Lower lobe of right lung (tissue), 2 donors: ENCODE measurements at regions not wholly inside any gene's neighbourhood (a gene's known extent, or its start where the extent isn't known, plus 50 kb on each side); places are given as distances from the start of the nearest gene placed in this dataset.

Source experiments
- ATAC-seq, 2 donors: fragments of 200-7000 bp; cut with Tn5 transposase; one replicate each; pipeline ENCODE4 v1.9.1; 2020 to 2022; ENCODE audit warnings: mild to moderate bottlenecking in 2 of 2, moderate library complexity in 2 of 2
- DNase-seq: peaks from one replicate; pipeline ENCODE4 v3.0.0-alpha.2; 2020
- H3K27ac ChIP-seq: fragments of 200-600 bp; one replicate; pipeline ENCODE4 v1.8.0; 2022
- H3K27me3 ChIP-seq: fragments of 200-600 bp; one replicate; pipeline ENCODE4 v1.8.0; 2022; ENCODE audit warnings: low read depth
- H3K36me3 ChIP-seq: fragments of 200-600 bp; one replicate; pipeline ENCODE4 v1.8.0; 2022; ENCODE audit warnings: mild to moderate bottlenecking
- H3K4me1 ChIP-seq: fragments of 200-600 bp; one replicate; pipeline ENCODE4 v1.8.0; 2022
- H3K4me3 ChIP-seq: fragments of 200-600 bp; one replicate; pipeline ENCODE4 v1.8.0; 2022; ENCODE audit warnings: mild to moderate bottlenecking
- H3K9me3 ChIP-seq: fragments of 200-600 bp; one replicate; pipeline ENCODE4 v1.8.0; 2022
- intact Hi-C: fragments of 100-400 bp; cut with DNase I; formaldehyde crosslinking; loops from one replicate; pipeline ENCODE4 v1.11.0; 2022
- TF ChIP-seq, protein P1 (sequence below): fragments of 200-600 bp; IDR thresholded peaks from one replicate; pipeline ENCODE4 v1.8.0; 2022; ENCODE audit warnings: antibody characterized with exemption, mild to moderate bottlenecking
- donor health status: DM: no; HTN: yes; CAD: no; lungs with severe emphysema.

DNA sequence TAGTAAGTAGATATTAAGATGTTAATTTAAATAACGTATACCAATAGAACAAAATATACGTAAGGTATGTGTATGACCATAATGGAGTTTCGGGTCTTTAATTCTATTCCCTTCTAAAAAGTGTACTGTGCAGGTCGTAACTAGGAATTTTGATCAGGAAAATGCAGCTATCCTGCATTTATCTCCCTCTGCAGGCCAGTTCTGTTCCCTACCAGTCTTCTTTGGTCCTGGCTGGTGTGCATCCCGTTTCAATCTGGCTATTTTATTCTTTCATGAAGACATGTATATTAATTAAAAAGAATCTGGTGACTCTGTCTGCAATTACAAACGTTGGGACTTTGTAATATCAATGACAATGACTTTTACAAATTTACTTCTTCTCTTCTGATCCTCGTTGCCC lies 534.1 kb upstream of the AADAT start:
- Histone ChIP-seq H3K36me3 (no peaks in the 10 kb centered on the region), H3K9me3 (no peaks in the 10 kb centered on the region), H3K4me3 (no peak overlapping the region), H3K4me1 (no peaks in the 10 kb centered on the region), H3K27ac (no peak overlapping the region), H3K27me3 (no peaks in the 10 kb centered on the region)
- DNase-seq: no peak
- ATAC-seq: no peak
- TF ChIP-seq, protein P1, sequence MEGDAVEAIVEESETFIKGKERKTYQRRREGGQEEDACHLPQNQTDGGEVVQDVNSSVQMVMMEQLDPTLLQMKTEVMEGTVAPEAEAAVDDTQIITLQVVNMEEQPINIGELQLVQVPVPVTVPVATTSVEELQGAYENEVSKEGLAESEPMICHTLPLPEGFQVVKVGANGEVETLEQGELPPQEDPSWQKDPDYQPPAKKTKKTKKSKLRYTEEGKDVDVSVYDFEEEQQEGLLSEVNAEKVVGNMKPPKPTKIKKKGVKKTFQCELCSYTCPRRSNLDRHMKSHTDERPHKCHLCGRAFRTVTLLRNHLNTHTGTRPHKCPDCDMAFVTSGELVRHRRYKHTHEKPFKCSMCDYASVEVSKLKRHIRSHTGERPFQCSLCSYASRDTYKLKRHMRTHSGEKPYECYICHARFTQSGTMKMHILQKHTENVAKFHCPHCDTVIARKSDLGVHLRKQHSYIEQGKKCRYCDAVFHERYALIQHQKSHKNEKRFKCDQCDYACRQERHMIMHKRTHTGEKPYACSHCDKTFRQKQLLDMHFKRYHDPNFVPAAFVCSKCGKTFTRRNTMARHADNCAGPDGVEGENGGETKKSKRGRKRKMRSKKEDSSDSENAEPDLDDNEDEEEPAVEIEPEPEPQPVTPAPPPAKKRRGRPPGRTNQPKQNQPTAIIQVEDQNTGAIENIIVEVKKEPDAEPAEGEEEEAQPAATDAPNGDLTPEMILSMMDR: no peak
- intact Hi-C loops: no loop called here

DNA sequence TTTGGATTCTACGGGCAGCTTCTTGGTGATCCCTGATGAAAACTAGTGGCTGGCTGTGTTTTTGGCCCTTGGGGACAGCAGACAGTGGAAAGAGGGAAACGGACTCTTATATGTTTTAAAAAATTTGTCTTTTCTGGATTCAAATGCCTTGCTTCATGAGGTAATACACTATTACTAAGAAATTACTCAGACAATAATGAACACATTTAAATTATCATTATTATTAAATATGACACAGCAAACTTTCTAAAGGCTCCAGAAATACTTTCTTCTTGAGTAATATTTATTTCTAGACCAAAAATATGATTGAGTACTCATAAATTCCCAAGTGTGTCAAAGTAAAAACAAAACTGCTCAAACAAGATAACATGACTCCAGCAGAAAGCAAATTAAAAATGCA lies 520.7 kb upstream of the AADAT start:
- no peak overlapping the region for H3K27ac ChIP-seq
- H3K9me3 ChIP-seq: no peaks in the 10 kb centered on the region
- TF ChIP-seq, protein P1: no peak
- no peak overlapping the region for H3K4me3 ChIP-seq
- intact Hi-C loops: no loop called here
- no peaks in the 10 kb centered on the region for H3K4me1 ChIP-seq
- no peaks in the 10 kb centered on the region for H3K36me3 ChIP-seq
- H3K27me3 ChIP-seq: no peaks in the 10 kb centered on the region
- ATAC-seq: no peak
- no peak for DNase-seq

DNA sequence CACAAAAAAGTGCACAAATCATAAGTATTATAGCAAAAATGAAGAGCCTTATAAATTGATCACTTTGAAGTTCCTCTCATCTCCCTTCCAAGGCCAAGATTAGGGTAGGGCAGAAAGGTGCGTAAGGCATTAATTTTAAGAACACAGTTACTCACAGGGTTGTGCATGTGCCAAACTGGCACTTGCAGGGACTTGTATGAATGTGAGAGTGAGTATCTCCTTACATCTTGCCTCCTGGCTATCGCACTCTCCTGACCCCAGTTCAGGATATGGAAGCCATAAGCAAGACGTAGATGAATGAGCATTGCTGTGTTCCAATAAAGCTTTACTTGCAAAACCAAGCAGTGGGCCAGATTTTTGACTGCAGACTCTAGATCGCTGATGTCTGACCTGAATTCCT lies 510.1 kb upstream of the AADAT start:
- Histone ChIP-seq H3K9me3 (no peaks in the 10 kb centered on the region), H3K4me3 (no peak overlapping the region), H3K27ac (no peak overlapping the region), H3K27me3 (no peaks in the 10 kb centered on the region), H3K36me3 (no peaks in the 10 kb centered on the region), H3K4me1 (no peaks in the 10 kb centered on the region)
- TF ChIP-seq, protein P1: no peak
- ATAC-seq (no peak), DNase-seq (no peak)
- intact Hi-C loops: no loop called here

DNA sequence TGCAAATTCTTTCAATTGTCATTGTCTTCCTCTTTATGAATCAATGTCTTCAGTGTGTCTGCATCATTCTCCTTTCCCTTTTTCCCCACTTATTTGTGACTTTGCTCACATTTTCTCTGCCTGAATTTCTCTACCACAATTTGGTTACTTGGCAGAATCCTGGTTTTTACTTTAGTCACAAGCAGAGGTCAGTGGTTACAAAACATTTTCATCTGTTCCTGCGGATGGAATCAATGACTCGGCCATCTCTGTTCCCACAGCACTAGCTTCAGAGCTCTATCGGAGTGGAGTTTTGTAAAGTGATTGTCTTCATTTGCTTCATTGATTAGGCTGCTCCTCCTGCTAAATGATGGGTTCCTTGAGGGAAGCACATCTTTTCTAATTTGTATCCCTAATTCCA lies 501.3 kb upstream of the AADAT start:
- H3K27me3 ChIP-seq: no peaks in the 10 kb centered on the region
- H3K4me3 ChIP-seq: no peak overlapping the region
- ATAC-seq (no peak), DNase-seq (no peak)
- TF ChIP-seq, protein P1: no peak
- H3K4me1 ChIP-seq: no peaks in the 10 kb centered on the region
- intact Hi-C loops: no loop called here
- H3K36me3 ChIP-seq: no peaks in the 10 kb centered on the region
- no peak overlapping the region for H3K27ac ChIP-seq
- no peaks in the 10 kb centered on the region for H3K9me3 ChIP-seq

DNA sequence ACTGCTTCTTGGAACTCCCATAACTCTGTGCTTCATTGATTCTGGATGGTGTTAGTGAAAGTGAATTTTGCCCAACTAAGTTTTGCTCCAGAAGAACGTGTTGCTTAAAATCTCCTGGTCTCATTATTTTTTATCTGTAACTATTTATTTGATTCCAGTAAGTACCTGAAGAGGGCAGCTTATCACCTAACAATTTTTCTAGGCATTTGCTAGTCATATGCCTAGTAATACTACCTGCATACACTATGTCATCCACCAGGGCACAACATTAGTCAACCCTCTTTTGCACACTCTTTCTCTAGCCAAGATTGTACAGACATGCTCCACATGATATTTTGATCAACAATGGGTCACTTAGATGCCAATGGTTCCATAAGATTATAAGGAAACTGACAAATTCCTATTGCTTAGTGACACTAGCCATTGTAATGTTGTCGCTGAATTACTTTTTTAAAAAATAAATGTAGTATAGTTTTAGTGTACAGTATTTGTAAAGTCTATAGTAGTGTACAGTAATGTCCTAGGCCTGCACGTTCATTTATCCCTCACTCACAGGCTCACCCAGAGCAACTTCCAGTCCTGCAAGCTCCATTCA lies 499.9 kb upstream of the AADAT start:
- Histone ChIP-seq H3K4me3 (no peak overlapping the region), H3K4me1 (no peaks in the 10 kb centered on the region), H3K27me3 (no peaks in the 10 kb centered on the region), H3K36me3 (no peaks in the 10 kb centered on the region), H3K9me3 (no peaks in the 10 kb centered on the region), H3K27ac (no peak overlapping the region)
- DNase-seq (no peak), ATAC-seq (no peak)
- TF ChIP-seq, protein P1: no peak
- intact Hi-C loops: no loop called here

DNA sequence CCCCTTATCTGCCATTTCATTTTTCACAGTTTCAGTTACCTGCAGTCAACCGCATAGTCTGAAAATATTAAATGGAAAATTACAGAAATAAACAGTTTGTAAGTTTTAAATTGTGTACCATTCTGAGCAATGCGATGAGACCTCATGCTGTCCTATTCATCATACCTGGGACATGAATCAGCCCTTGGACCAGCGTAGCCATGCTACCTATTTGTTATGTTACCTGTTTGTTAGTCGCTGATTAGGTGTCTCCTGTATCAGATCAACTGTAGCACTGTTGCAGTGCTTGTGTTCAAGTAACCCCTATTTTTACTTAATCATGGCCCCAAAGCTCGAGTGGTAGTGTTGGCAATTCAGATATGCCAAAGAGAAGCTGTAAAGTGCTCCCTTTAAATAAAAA lies 492.2 kb upstream of the AADAT start:
- Histone ChIP-seq H3K27me3 (no peaks in the 10 kb centered on the region), H3K36me3 (no peaks in the 10 kb centered on the region), H3K4me3 (no peak overlapping the region), H3K27ac (no peak overlapping the region), H3K9me3 (no peaks in the 10 kb centered on the region), H3K4me1 (no peaks in the 10 kb centered on the region)
- TF ChIP-seq, protein P1: no peak
- ATAC-seq: no peak
- intact Hi-C loops: no loop called here
- DNase-seq: no peak
